ENCODE measurements at regions not wholly inside any gene's neighbourhood (a gene's known extent, or its start where the extent isn't known, plus 50 kb on each side); places are given as distances from the start of the nearest gene placed in this dataset.

GRCh38 chr11:115656041-115656440 is 151.8 kb upstream of the CADM1 start:
- H4K20me1 ChIP-seq (ENCODE audit: insufficient read depth) = no peaks in the 10 kb centered on the region
- no peak overlapping the region for H2AFZ ChIP-seq (ENCODE audit: low read depth, low read length)
- H3K36me3 ChIP-seq (ENCODE audit: insufficient read depth, low read length) = no peaks in the 10 kb centered on the region
- TF ChIP-seq EZH2 (IDR thresholded peaks at IDR 0.05; ENCODE audit: borderline replicate concordance, insufficient read depth, low read length, poor library complexity, severe bottlenecking) = no peak
- no peak for TF ChIP-seq REST (IDR thresholded peaks at IDR 0.05; ENCODE audit: borderline replicate concordance)
- TF ChIP-seq, protein P1, sequence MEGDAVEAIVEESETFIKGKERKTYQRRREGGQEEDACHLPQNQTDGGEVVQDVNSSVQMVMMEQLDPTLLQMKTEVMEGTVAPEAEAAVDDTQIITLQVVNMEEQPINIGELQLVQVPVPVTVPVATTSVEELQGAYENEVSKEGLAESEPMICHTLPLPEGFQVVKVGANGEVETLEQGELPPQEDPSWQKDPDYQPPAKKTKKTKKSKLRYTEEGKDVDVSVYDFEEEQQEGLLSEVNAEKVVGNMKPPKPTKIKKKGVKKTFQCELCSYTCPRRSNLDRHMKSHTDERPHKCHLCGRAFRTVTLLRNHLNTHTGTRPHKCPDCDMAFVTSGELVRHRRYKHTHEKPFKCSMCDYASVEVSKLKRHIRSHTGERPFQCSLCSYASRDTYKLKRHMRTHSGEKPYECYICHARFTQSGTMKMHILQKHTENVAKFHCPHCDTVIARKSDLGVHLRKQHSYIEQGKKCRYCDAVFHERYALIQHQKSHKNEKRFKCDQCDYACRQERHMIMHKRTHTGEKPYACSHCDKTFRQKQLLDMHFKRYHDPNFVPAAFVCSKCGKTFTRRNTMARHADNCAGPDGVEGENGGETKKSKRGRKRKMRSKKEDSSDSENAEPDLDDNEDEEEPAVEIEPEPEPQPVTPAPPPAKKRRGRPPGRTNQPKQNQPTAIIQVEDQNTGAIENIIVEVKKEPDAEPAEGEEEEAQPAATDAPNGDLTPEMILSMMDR (IDR thresholded peaks at IDR 0.05; ENCODE audit: poor library complexity, severe bottlenecking) = no peak
- no peak for TF ChIP-seq RAD21 (conservative IDR thresholded peaks at IDR 0.05)
- no peak for TF ChIP-seq EP300 (conservative IDR thresholded peaks at IDR 0.05; ENCODE audit: poor library complexity, severe bottlenecking)
- TF ChIP-seq SMC3 (conservative IDR thresholded peaks at IDR 0.05; ENCODE audit: poor library complexity) = no peak
- TF ChIP-seq POLR2AphosphoS5 (IDR thresholded peaks at IDR 0.05) = no peak
- TF ChIP-seq MXI1 (conservative IDR thresholded peaks at IDR 0.05; ENCODE audit: poor library complexity, severe bottlenecking) = no peak
- no peak for TF ChIP-seq TAF1 (IDR thresholded peaks at IDR 0.05; ENCODE audit: low read depth)
- H3F3A ChIP-seq (ENCODE audit: insufficient read depth, low read length, poor library complexity, severe bottlenecking) = no peaks in the 10 kb centered on the region
- H3K27ac ChIP-seq (ENCODE audit: low read length) = no peak overlapping the region
- peaks cover 9% of the 10 kb centered on the region for H3K27me3 ChIP-seq (ENCODE audit: insufficient read depth, low read depth, low read length)
- no peaks in the 10 kb centered on the region for H3K79me2 ChIP-seq (replicated peaks; ENCODE audit: insufficient read depth, low read length)
- no peak overlapping the region for H3K4me3 ChIP-seq (ENCODE audit: low read length)
- H3K4me2 ChIP-seq (ENCODE audit: low read length) = no peak overlapping the region
- no peaks in the 10 kb centered on the region for H3K9me2 ChIP-seq (ENCODE audit: insufficient read depth, low read length)
- no peaks in the 10 kb centered on the region for H3K9me3 ChIP-seq (ENCODE audit: low read length)
- no peak overlapping the region for H3K9ac ChIP-seq (ENCODE audit: low read length)

GRCh38 chr11:115654792-115655191 is 150.6 kb upstream of the CADM1 start:
- Histone ChIP-seq H3F3A (ENCODE audit: insufficient read depth, low read length, poor library complexity, severe bottlenecking) (no peaks in the 10 kb centered on the region), H3K9me3 (ENCODE audit: low read length) (no peaks in the 10 kb centered on the region), H3K4me3 (ENCODE audit: low read length) (no peak overlapping the region), H3K27me3 (ENCODE audit: insufficient read depth, low read depth, low read length) (peaks cover 8% of the 10 kb centered on the region), H3K79me2 (replicated peaks; ENCODE audit: insufficient read depth, low read length) (no peaks in the 10 kb centered on the region), H3K9ac (ENCODE audit: low read length) (no peak overlapping the region), H3K36me3 (ENCODE audit: insufficient read depth, low read length) (no peaks in the 10 kb centered on the region), H4K20me1 (ENCODE audit: insufficient read depth) (no peaks in the 10 kb centered on the region), H3K9me2 (ENCODE audit: insufficient read depth, low read length) (no peaks in the 10 kb centered on the region), H2AFZ (ENCODE audit: low read depth, low read length) (no peak overlapping the region), H3K27ac (ENCODE audit: low read length) (no peak overlapping the region), H3K4me2 (ENCODE audit: low read length) (no peak overlapping the region)
- TF ChIP-seq, protein P1 (IDR thresholded peaks at IDR 0.05; ENCODE audit: poor library complexity, severe bottlenecking) = no peak

All from neural cell (in vitro differentiated cells).